Testis (tissue), 2 donors: ENCODE measurements at regions not wholly inside any gene's neighbourhood (a gene's known extent, or its start where the extent isn't known, plus 50 kb on each side); places are given as distances from the start of the nearest gene placed in this dataset.

Experiments used
- CTCF ChIP-seq, 3 experiments: fragments of 450-650 bp in 2 of 3; fragments of 200-600 bp in 1 of 3; sonication (generic) in 1 of 3; IDR thresholded peaks; one replicate each; pipeline ENCODE4 v1.5.1; 2016 to 2019; ENCODE audit warnings: antibody characterized with exemption in 3 of 3, mild to moderate bottlenecking in 2 of 3, moderate library complexity in 1 of 3
- POLR2A ChIP-seq: fragments of 450-650 bp; IDR thresholded peaks from one replicate; pipeline ENCODE4 v1.6.1; 2017; ENCODE audit warnings: antibody characterized with exemption, mild to moderate bottlenecking, moderate library complexity

- TF ChIP-seq CTCF (IDR thresholded peaks at IDR 0.05) (no peak), POLR2A (no peak)
These were observed 381.0 kb upstream of the ID2 start for GRCh38 chr2:8300905-8301304.
